Stimulated activated CD4-positive, alpha-beta T cell treated with anti-CD3 and anti-CD28 coated beads, Interleukin-4, amount 100 ng/mL, for 48 hours (primary cell): ENCODE measurements at regions not wholly inside any gene's neighbourhood (a gene's known extent, or its start where the extent isn't known, plus 50 kb on each side); places are given as distances from the start of the nearest gene placed in this dataset.
"Not testable (repeated sequence)": the region's sequence is repeated elsewhere in the genome, so short reads cannot be mapped to it uniquely, and the experiment has no call there.

ENCODE experiments used
- DNase-seq, 2 donors: peaks; one replicate each; pipeline ENCODE4 v3.0.0-alpha.2; 2020; ENCODE audit warnings: low read depth in 2 of 2

DNA sequence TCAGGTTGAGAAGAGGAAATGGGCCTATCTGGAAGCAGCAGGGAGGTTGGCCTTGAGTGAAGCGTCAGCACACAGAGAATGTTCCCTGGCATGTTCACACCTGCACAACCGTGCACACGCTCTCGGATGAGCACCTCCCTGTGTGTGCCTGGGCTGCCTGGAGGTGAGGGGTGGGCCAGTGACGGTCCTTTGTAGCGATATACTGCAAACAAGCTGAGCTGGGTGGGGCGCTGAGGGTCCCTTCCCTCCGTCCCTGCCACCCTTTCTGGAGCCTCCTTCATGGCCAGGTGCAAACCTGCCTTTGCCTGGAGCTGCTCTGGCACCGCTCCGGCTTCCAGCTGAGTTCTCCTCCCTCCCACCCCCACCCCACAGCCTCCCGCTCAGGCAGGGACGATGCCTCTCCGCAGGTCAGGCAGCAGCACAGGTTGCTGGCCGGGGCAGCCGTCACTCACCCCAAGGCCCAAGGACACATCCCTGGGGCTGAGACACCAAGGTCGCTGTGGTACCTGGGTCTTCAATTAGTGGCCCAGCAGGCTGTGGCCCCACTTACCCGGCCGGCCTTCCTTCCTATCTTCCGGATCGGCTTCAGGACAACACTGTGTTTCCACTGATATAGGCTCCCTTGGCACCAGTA, 111.6 kb downstream of the ERMARD start:
- no peak for DNase-seq

- no peak for DNase-seq
Observed at GRCh38 chr6:169862043-169862891, 110.8 kb downstream of the ERMARD start.

- DNase-seq: no peak
Observed at GRCh38 chr6:169861431-169862042, 110.1 kb downstream of the ERMARD start.

DNA sequence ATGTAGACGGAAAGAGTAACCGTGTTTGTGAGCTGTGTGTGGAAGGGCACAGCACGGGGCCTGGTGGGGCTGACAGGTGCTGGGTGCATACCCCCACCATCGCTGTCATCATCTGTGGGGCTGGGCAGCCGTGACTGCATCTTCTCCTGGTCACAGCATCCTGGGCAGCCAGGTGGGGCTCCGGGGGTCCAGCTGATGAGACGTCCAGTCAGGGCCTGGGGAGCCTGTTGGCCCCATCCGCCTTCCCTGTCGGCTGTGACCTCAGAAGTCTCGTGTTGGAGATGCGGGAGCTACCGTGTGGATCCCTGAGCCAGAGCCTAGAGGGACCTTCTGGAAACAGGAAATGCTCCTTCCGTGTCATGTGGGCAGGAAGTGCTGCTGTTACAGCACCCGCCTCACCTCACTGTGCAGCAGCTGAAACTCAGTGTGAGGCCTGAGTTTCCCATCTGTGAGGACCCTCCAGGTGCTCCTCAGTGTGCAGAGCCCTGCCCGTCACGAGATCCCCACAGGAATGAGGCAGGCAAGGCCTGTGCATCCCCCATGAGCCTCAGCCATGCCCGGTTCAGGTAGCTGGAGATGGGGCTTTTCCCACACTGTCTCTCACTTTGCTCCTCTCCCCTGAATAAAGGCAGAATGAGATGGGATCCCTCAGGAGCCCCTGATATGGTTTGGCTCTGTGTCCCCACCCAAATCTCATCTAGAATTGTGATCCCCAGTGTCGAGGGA, 108.7 kb downstream of the ERMARD start:
- DNase-seq: no peak

- DNase-seq: no peak
Observed at GRCh38 chr6:169859401-169859977, 108.1 kb downstream of the ERMARD start.

DNA sequence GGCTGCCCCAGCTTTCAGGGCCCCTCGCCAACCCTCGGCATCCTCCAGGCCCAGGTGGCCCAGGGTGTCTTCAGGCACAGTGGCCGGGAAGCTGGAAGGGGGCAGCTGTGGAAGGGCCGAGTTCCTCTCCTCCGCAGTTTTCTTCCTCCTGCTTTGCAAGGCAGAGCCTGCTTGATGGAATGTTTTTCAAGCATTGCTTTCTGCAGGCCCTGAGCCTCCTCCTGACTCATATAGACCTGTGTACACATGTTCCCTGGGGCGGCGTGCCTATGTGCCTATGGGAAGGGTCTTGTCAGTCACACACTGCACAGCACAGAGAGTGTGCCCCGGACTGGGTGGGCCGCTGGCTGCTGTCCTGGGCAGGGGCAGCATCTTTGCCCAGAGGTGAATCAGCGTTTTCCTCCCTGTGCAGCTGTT, 107.5 kb downstream of the ERMARD start:
- DNase-seq: no peak

DNA sequence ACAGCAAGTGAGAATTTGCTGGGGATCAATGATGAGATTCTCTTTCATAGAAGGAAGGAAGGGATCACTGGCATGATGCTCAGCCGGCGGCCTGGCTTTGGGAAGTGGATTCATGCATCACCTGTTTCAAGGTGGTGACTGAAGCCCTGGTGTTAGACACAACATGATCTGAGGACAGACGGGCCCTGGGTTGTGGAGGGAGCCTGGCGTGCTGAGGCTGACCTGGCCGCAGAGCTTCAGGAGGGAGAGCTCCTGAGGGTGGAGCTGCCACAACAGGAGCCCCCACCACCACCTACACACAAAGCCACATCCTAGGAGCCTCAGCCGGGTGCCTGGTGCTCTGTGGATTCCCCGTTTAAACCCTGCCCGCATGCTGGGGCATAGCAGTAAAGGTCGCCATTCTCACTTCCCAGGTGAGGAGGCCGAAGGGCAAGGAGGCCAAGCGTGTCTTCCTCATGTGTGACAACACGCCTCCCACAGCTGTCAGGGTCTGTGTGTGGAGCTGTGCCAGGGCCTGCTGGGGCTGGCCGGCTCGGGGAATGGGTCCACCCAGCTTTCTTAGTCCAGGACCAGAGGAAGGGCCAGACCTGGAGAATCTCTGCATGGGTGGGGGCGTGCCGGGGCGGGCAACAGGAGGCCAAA, 107.0 kb downstream of the ERMARD start:
- no peak for DNase-seq

DNA sequence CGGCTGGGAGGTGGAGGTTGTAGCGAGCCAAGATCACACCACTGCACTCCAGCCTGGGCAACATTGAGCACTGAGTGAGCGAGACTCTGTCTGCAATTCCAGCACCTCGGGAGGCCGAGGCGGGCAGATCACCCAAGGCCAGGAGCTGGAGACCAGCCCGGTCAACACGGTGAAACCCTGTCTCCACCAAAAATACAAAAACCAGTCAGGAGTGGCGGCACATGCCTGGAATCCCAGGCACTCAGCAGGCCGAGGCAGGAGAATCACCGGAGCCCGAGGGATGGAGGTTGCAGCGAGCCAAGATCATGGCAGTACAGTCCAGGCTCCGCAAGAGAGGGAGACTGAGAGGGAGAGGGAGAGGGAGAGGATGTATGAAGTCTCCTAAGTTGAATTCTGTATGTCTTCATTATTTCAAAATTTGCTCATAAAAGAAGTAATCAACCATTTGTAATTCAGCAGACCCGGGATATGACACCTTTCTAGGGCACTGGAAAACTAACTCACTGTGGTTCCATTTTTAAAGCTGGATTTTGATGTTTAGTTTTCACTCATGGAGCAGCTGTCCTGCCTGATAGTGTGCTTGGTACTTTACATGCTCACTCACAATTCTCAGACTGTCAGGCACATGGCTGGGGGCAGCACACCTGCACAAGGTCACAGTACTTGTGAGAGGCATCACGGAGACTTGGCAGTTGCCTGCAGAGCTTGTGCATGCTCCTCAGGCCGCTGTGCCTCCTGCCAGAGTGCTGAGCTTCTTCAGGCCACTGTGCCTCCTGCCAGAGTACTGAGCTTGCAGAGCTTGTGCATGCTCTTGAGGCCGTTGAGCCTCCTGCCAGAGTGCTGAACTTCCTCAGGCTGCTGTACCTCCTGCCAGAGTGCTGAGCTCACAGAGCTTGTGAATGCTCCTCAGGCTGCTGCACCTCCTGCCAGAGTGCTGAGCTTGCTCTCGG, 106.2 kb downstream of the ERMARD start:
- no peak for DNase-seq

- DNase-seq: not testable (repeated sequence)
Observed at GRCh38 chr6:169856442-169857342, 105.3 kb downstream of the ERMARD start.

- no peak for DNase-seq
Observed at GRCh38 chr6:169854813-169855212, 103.4 kb downstream of the ERMARD start.

GRCh38 chr6:169854083-169854725, 102.8 kb downstream of the ERMARD start:
- DNase-seq: no peak

DNA sequence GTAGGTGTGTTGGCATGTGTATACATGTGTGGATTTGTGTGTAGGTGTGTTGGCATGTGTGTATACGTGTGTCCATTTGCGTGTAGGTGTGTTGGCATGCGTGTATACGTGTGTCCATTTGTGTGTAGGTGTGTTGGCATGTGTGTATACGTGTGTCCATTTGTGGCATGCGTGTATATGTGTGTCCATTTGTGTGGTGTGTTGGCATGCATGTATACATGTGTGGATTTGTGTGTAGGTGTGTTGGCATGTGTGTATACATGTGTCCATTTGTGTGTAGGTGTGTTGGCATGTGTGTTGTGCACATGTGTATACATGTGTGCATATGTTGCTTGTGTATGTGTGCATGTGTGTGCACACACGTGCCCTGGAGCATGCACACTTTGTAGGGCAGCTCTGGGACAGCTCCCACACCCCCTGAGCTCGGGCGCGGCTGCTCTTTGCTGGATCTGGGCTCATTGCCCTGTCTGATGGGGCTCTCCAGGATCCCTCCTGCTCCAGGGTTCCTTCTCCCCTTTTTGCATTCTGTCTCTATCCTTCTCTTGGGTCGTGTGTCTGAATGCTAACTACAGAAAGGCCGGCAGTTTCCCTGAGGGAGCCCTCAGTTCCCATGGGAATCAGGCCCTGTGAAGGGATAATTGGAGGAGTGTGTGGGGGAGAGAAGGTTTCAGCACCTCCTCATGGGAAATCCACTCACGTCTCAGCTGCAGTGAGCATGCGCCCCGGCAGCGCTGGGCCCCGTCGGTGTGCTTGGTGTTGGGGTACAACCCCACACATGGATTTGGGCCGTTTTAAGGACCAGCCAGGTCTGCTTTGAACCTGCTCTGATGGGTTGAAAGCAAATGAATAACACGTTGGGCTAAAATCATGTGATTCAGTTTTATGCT, 102.0 kb downstream of the ERMARD start:
- no peak for DNase-seq

DNA sequence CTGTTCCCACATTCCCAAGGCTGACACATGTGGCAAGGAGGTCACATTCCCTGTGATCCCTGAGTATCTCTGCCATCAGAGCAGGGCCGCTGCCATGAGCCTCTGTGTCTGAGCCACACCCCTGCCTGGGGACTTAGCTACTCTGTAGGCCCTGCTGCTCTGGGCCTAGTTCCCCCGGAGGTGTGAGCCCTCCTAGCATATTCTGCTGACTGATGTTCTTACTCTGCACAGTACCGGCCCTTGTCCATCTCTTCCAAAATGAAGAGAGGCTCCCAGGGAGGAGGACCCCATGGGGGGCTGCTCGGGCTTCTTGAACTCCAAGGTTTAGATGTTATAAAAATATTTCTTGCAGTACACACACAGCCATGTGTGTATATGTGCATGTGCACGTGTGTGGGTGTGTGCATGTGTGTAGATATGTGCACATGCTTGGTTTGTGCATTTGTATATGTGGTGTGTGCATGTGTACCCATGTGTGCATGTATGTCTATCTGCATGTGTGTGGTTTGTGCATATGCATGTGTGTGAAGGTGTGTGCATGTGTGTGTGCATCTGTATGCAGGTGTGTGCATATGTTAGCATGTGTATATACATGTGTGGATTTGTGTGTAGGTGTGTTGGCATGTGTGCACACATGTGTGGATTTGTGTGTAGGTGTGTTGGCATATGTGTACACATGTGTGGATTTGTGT, 101.2 kb downstream of the ERMARD start:
- DNase-seq: no peak

DNA sequence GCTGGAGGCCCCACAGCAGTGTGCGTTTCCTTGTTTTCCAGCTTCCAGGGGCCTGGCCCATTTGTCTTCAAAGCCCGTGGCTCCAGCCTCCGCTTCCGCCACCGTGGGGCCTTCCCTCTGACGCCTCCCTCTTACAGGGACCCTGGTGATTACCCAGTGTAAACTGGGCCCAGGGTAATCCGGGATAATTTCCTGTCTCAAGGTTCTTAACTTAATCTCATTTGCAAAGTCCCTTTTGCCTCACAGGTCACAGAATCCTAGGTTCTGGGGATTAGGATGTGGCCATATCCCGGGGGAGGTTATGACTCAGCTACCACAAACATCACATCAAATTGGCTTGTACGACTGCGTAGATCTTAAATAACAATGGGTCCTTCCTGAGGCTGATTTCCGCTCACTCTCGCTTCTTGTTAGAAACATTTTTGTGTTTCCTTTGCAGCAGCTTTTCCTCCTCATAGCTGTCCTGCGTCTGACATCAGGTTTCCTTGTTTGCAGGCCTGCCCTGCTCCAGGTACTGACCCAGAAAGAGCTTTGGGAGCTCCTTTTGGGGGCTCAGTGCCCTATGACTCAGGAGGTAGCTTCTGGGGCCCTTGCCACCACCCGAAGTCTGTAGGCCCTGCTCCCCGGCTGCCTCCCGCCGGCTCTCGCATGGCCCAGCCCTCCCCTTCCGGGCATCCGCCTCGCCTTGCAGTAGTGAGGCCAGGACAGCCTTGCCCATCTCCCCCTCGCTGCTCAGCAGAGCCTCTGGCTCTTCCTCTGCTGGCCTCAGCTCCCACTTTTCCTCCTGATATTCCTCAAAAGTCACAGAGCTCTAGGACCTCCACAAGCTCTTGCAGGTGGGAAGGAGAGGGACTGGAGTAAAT, 100.5 kb downstream of the ERMARD start:
- no peak for DNase-seq

GRCh38 chr6:169850746-169851145, 99.3 kb downstream of the ERMARD start:
- DNase-seq: no peak

GRCh38 chr6:169850154-169850553, 98.7 kb downstream of the ERMARD start:
- DNase-seq: no peak
